HG02973 (cell line): ENCODE measurements at regions not wholly inside any gene's neighbourhood (a gene's known extent, or its start where the extent isn't known, plus 50 kb on each side); places are given as distances from the start of the nearest gene placed in this dataset.

Experiments used
- ATAC-seq: cut with Tn5 transposase; IDR thresholded peaks from one replicate; pipeline ENCODE4 v1.9.1; 2021; ENCODE audit warnings: moderate library complexity; ENCODE audit not compliant: unreplicated experiment

DNA sequence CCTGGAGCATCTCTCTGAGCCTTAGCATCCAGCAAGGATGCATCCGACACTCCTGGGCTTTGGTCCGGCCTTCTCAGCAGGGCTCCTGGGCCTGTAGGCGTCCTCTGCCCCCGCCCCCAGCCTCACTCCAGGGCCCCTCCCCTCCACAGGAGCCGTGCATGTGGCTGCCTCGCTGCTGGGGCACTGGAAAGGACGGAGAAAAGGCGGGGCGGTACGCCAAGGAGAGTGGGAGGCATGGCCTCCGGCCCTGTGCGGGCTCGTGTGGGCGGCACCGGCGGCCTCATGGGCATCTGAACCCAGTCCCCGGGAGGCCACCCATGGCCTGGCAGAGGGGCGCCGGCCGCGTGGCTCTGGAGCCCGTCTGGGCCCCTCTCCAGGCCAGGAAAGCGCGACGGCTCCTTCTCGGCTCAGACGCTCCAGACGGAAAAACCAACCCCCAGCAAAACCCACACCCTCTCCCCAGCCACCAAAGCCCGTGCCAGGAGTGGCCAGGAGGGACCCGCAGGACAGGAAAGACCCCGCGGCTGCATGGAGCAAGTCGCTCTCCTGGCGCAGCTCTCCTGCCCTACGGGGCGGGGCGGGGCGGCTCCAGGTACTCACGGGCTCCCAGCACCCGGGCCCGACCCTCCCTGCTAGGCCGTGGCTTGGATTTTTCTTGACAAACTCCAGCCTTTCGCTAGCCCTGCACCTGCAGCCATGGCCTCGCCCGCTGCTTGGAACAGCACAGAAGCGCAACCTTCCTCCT lies 419.9 kb downstream of the QKI start:
- no peak for ATAC-seq

DNA sequence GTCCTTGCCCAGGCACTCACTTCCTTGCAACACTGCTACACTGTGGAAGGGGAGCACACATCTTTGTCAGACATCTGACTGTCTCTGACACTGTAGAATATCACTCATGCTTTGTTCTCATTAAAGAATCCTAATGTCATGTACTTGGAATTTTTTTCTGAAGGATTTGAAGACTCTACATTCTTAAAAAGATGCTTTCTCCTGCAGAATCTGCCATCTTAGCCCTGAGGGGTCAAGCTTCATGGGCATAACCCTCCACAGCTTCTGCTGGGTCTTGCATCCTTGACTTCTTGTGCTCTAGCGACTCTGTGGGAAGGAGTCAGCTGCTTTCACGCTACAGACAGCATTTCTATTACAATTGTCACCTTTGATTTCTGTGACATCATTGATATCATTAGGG lies 417.2 kb downstream of the QKI start:
- ATAC-seq: no peak

DNA sequence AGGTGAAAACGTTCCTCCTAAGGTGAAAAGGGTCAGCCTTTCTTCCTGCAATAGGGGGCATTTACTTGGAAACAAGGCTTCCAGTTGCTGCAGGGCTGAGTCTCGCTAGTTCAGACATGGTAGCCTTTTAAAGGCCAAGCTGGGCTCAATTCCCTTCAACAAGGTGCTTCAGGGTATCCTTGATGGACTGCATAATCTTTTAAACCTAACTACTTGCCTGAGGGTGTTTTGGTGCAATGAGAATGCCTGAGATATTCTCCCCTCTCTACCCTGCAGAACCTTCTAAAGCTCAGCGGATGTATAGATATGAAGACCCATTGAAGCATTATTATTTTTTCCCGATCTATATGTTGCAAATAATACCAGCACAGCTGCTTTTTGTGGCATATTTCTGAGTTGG lies 416.1 kb downstream of the QKI start:
- ATAC-seq: no peak

DNA sequence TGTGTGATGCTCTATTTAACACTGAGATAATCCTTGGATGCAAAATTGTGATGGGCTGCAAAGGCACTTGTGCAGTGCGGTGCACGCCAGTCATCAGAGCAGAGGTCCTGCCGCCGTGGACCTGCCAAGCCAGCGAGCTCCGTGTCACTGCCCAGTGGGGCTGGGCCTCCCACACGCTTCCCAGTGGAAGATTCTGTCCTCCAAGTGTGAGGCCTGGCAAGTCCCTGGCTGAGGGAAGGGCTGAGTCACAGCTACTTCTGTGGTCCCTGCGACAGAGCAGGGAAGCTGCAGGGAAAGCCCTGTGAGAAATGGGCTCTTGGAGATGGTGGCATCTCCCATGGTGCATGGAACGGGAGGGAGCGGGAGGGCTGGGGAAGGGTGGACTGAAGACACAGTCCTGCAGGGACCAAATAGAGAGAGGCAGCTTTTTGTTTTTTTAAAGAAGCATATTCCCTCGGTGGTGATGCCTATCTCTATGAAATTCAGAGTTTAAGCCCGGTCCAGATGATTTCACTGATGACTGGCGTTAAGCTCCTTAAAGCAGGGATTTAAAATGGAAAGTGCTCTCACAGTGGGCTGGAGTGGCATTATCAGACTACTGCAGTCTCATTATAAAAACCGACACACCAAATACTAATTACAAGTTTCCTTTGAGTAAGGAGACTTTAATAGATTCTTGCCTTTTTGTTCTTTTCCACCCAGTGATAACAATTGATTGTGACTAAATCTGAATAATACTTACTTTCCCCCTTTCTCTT lies 413.7 kb downstream of the QKI start:
- ATAC-seq: no peak

DNA sequence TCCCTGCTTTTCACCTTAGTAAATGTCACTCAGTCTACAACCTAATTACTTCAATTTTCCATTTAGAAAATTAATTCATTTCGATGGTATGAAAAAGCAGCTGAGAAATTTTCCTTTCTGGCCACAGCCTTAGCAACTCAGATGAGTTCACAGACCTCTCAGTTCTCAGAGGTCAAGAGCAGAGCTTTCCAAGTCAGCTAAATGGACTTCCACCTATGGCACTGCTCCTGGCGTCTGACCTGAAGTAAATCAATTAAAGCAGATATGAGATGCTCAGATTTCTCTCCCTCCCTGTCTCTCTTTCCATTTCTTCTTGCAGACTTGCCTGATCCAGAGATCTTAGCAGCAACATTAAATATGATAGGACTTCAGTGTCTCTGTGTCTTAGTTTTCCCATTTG lies 412.6 kb downstream of the QKI start:
- ATAC-seq: no peak

DNA sequence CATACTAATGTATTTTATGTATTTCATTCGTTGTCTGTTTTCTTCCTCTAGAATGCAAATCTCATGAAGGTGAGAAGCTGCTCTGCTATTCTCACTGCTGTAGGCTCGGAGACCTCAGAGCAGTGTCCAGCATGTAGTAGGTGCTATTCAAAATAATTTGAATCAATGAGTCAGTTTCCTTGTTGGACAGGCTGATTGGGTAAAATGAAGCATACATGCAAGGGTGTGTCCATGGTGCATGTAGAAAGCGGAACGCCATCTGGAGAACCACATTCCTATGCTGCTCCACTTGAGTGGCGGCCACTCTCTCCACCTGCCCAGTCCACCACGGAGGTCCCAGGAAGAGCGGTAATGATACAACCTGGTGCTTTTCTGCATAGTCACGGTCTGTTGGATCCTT lies 412.1 kb downstream of the QKI start:
- no peak for ATAC-seq

DNA sequence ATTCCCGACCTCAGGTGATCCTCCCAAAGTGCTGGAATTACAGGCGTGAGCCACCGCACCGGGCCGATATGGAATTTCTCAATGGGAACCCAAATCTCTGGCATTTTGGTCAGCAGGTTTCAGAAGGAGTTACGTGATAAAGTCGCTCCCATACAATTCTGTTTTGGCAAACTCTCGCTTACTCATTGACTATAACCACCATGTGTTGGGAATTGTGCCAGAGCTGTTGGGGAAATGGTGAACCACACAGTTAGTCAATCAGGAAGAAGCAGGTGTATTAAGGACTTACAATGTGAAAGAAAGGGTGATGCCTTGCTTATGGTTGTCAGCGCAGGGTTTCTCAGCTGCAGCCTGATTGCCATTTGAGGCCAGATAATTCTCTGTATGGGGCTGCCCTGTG lies 410.5 kb downstream of the QKI start:
- no peak for ATAC-seq

DNA sequence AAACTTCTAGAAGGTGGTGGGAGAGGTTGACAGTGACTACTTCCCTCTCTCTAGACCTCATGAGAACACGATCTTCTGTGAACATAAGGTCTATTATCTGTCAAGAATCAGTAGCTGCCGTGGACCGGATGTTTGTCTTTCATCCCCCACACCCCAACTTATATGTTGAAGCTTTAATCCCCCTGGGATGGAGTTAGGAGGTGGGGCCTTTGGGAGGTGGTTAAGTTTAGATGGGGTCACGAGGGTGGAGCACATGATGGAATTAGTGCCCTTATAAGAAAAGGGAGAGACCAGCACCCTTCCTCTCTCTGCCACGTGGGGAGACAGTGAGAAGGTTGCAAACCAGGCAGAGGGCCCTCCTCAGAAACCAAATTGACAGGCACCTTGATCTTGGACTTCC lies 409.1 kb downstream of the QKI start:
- ATAC-seq: no peak

DNA sequence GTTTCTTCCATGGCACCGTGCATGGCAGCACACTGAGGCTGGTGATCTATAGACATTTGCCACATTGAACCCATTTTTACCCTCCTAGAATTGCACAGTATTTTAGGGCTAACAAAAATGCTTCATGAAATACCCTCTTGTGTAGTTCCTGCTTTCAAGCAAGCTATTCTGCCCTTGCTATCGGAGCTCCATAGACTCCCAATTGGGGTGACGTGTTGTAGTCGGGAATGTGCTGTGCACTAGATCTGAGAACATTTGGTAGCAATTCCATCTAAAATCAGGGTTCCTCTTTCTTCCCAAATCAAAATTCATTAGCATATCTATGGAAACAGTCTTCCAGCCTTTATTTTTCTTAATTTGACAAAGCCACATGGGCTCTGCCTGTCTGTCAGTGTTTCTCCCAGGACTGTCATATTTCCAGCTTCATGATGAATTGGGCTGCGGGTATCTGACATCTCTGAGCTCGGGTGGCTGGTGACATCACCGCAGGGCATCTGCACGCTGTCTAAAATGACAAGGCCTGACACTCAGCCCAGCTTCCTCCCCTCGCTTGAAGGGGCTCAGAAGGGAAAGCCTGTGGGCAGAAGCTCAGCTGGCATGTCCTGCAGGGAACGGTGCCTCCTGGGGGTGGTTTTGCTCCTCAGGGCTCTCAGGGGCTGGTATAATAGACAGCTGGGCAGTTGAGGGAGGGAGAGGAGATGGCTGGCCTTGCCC lies 406.4 kb downstream of the QKI start:
- ATAC-seq: no peak

DNA sequence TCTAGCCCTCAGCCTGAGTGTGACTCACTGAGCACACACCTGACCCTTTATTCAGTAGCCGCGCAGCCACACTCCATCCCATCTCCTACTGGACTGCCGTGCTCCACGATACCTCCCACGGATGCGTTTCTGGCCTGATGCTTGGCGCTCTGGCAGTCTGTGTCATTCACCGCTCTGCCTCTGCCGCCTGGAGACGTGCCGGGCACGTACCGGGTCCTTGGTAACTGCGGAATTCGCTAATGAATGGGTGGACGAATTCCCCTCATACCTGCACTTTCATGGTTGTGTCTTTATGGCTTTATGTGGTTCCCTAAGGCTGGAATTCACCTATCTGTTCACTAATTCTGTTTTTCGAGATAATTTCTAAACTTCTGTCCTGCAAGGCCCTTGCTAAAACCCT lies 405.7 kb downstream of the QKI start:
- ATAC-seq: no peak

DNA sequence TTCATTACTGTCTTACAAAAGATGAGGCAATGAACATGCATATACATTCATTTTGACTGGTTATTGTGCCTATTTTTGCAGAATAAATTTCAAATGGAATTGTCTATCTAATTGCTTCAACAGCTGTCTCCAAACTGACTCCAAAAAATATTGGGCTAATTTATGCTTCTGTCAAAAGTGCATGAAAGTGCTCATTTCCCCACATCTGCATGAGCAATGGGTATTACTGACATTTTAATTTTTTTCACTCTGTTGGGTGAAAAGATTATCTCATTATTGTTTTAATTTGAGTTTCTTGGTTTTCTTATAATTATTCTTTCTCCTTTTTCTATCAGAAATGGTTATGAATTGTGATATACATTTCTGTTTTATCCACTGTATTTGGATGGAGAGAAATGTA lies 404.2 kb downstream of the QKI start:
- no peak for ATAC-seq

DNA sequence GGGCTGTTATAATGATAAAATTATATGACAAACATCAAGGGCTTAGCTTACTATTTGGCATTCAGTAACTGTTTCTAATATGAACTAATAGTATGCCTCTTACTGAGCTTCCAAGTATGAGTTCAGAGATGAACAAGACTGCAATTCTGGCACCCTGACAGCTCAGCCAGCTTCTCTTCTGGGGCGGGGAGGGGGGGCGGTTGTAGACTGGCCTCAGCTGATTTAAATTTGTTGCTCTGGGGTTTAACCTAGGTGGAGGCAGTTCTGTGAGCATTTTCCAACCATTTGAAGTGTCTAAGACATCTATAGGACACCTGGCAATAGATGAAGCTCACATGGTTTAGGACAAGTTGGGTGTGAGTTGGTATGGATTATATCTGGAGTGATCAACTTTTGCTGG lies 401.9 kb downstream of the QKI start:
- no peak for ATAC-seq

DNA sequence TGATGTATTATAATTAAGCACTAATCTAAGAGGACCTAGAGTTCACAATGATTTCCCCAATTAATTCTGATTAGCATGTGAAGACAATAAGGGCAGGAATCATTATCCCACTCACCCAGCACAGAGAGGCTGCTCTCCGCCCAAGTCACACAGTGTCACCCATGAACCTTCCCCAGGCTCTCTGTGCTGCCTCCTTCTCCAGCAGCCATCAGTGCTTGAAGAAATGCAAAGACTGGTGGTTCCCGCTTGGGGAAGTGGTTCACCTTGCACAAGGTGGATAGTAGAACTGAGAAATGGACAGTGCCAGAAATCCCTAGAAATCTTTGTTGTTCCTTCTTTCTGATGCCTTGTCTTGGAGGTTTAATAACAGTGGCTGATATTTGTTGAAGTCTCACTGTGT lies 401.3 kb downstream of the QKI start:
- ATAC-seq: no peak

DNA sequence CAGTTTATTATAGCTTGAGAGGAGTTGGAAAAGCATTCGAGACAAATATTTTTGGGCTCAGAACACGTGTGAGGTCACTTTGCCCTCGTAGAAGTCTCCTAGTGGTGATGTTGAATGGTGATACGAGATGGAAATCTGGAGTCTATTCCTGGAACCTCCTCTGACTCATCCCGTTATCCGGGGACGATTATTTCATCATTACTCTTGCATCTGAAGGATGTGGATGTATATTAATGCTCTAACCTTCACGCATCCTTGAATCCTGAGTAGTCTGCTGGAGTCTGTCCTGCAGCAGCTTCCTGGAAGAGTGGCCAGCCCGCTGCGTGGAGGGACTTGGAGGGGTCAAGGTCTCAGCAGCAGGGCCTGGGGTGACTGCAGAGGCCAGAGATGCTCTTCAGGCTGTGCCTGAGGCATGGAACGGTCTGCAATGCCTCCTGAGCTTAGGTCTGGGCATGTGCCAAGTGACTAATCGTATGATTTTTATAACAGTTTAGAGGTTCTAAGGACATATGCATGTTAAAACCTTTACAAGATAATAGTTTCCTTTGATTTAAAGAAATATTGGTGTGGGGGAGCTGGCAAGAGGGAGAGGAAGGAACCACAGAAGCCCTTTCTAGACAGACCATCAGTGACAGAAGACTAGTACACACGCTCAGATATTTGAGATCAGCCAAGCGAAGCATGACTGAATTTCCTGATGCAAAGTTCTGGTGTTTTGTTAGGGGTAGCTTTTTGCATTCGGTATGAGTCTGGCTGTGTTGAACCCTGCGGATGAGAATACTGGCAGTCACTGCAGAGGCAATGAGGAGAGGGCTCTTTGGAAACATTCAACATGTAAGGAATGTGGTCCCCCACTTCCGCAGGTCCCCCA lies 400.2 kb downstream of the QKI start:
- ATAC-seq: no peak

DNA sequence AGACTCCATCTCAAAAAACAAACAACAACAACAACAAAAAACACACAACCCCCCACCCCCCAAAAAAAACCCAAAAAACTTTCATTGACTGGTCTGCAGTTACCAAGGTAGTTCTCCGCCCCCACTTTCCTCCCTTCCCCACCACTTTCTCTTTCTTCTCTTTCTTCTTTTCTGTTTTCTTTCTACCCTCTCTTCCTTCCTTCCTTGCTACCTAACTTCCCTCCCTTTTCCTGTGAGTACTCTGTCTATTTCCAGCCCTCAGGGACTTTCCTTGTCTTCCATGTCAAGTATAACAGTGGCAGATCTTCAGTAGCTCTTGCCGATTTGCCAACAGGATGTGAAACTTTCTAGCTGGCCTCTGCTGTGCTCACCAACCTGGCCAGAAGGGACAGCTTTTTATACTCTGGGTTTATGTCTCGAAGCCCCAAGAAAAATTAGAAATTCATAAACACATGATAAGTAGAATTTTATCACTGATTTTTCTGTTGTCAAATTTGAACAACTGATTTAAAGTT lies 399.5 kb downstream of the QKI start:
- ATAC-seq: no peak

DNA sequence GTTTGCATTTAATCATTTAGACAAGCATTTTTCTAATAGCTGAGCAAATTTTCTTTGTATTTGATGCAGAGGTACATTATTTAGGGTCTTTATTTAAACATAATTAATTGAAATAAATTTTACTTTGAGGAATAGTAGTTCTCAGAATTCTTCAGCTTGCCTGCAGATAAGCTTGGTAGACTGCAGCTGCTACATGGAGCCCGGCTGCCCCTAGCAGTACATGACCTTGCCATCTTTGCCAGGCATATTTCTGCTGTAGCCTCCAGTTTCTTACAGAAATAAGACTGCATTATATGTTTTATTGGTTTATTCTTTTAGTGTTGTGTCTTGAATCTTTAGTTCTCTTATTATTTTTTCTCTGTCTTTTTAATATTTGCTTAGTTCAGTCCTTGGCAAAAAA lies 396.8 kb downstream of the QKI start:
- no peak for ATAC-seq

DNA sequence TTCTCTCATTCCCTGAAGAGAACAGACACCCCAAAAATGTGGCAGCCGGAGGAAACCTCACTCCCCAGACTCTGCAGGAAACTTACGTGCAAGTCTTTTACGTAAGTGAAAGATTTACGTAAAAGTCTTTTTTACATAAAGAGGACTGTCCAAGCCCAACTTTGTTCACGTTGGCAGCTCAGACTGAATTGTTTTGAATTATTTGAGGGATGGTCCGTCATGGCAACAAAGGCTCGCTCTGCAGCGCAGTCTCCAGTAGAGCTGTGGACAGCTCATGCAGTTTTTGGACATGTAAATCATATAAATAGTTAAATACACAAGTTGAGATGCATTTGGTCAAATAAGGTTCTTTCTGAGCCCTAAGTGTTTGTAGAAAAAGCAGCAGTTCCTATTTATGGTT lies 394.8 kb downstream of the QKI start:
- no peak for ATAC-seq

DNA sequence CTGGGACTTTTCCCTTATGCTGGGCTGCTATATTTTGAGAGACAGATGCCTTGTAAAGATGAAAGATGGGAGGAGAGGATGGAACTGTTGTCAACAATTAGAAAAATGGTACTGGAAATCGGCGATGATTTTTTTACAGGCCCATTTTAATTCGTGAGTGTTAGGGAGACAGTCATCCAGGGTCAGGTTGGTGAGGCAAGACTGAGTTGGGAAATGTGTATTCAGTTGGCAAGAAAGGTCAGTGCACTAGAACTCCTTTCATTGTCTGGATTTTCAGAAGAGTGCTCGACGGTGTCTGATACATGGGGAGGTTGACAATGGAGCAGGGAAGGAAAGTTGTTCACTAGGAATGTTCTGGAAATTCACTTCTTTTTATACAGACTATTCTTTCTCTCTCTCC lies 394.4 kb downstream of the QKI start:
- no peak for ATAC-seq

DNA sequence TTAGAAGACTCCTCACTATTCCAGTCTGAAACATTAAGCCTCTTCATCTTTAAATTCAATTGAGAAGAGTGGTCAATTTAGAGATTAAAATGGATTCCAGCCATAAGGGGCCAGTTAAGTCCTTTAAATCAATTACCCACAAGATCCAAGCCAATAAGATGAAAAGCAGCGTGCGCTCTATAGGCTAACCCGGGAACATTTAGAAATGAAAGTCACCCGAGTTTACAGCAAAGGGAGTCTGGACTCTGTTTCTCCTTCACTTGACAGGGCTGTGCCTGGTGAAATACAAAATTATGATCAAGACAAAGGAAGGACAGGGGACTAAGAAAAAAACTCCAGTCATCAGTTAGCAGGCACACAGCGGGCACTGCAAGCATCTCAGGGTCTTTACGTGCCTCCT lies 393.7 kb downstream of the QKI start:
- ATAC-seq: no peak

DNA sequence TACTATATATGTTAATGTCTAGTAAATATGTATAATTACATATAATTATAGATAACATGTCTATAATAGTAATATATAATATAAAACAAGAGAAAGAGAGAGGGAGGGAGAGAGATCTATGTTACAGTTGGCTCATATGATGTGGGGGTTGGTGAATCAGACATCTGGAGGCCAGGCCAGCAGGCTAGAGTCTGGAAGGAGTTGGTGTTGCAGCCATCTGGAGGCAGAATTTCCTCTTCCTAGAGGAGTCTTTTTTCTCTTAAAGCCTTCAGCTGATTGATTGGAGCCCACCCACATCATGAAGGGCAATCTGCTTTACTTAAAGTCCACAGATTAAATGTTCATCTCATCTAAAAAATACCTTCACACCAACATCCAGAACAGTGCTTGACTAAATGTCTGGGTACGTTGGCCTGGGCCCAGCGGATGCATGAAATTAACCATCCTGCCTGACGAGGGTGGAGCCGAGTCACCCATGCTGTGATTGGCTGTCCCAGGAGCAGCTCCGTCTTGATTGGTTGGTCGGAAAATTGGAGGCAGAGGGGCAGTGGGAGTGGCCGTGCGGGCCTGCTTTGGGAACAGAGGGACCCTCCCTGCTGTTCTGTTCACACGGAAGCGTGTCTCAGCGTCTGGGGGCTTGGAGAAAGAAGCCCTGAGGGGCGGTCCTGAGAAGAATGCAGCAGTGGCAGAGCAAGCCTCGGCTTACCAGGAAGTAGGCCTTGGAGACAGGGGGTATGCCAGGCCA lies 392.4 kb downstream of the QKI start:
- ATAC-seq: no peak
